Naive thymus-derived CD8-positive, alpha-beta T cell (primary cell): ENCODE measurements at regions not wholly inside any gene's neighbourhood (a gene's known extent, or its start where the extent isn't known, plus 50 kb on each side); places are given as distances from the start of the nearest gene placed in this dataset.

Source experiments
- ATAC-seq, 2 donors: fragments of 150-1000 bp; cut with Tn5 transposase in 1 of 2; sonication (Bioruptor Pico), chemical (Tn5 transposase) in 1 of 2; 1 replicate in 1 of 2; 2 replicates in 1 of 2; pipeline ENCODE4 v1.10.0; 2021; ENCODE audit warnings: mild to moderate bottlenecking in 2 of 2, moderate library complexity in 2 of 2
- POLR2A ChIA-PET: fragments of 350-600 bp; sonication (Branson Sonifier 250); formaldehyde crosslinking; loops from one replicate; lab custom pipeline; 2021; ENCODE audit warnings: antibody characterized with exemption; lab: Charles Lee
- DNase-seq, 10 donors: peaks; one replicate each; pipeline versions ENCODE4 v3.0.0 to v3.0.0-alpha.2; 2020 to 2022
- H3K27ac Mint-ChIP-seq, 10 donors: one replicate each; pipeline ENCODE4 v1.8.0; 2020 to 2022; ENCODE audit warnings: mild to moderate bottlenecking in 10 of 10, mixed read lengths in 10 of 10, moderate library complexity in 4 of 10, inconsistent platforms in 1 of 10
- H3K27me3 Mint-ChIP-seq, 5 donors: one replicate each; pipeline ENCODE4 v1.8.0; 2021 to 2022; ENCODE audit warnings: mixed read lengths in 5 of 5
- H3K36me3 Mint-ChIP-seq, 3 donors: one replicate each; pipeline ENCODE4 v1.8.0; 2020 to 2022; ENCODE audit warnings: mixed read lengths in 3 of 3, mild to moderate bottlenecking in 2 of 3, inconsistent platforms in 1 of 3
- H3K4me1 Mint-ChIP-seq, 4 donors: one replicate each; pipeline ENCODE4 v1.8.0; 2021 to 2022; ENCODE audit warnings: mixed read lengths in 4 of 4
- H3K4me3 Mint-ChIP-seq, 10 donors: one replicate each; pipeline ENCODE4 v1.8.0; 2020 to 2022; ENCODE audit warnings: mild to moderate bottlenecking in 10 of 10, mixed read lengths in 10 of 10, moderate library complexity in 6 of 10, inconsistent platforms in 1 of 10
- H3K9me3 Mint-ChIP-seq, 9 donors: one replicate each; pipeline ENCODE4 v1.8.0; 2020 to 2022; ENCODE audit warnings: mixed read lengths in 9 of 9, mild to moderate bottlenecking in 3 of 9, inconsistent platforms in 1 of 9, moderate library complexity in 1 of 9

DNA sequence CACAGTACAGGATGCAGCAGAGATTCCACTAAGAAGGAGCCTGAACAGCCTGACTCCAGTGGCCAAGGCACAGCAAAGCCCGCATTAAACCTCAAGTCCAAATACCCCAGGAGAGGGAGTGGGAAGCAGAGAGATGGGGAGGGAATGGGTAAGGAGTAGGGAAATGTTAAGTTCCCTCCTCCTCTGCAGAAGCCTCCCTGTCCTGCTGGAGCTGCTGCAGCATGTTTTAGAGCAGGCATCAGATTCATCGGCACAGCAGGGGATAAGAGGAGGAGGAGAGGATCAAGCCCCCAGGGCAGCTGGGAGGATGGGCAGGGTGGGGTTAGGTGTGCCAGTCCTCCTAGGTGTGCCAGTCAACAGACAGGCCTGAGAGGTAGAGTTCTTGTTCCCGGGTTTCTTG is 709.7 kb downstream of the PTPRU start:
- no peaks in the 10 kb centered on the region for H3K4me1 Mint-ChIP-seq
- POLR2A ChIA-PET = no interaction called here
- H3K4me3 Mint-ChIP-seq = no peak overlapping the region
- DNase-seq (no peak), ATAC-seq (no peak)
- no peaks in the 10 kb centered on the region for H3K9me3 Mint-ChIP-seq
- no peak overlapping the region for H3K27ac Mint-ChIP-seq
- H3K27me3 Mint-ChIP-seq = peaks cover 10 to 58% (median 28%) of the 10 kb centered on the region in 5 donors
- no peaks in the 10 kb centered on the region for H3K36me3 Mint-ChIP-seq

GRCh38 chr1:29945426-29945825 is 709.1 kb downstream of the PTPRU start:
- POLR2A ChIA-PET = no interaction called here
- Mint-ChIP-seq H3K27me3 (peaks cover 10 to 57% (median 30%) of the 10 kb centered on the region in 5 donors), H3K4me3 (no peak overlapping the region), H3K4me1 (no peaks in the 10 kb centered on the region), H3K36me3 (no peaks in the 10 kb centered on the region), H3K27ac (no peak overlapping the region), H3K9me3 (no peaks in the 10 kb centered on the region)
- ATAC-seq = no peak
- no peak for DNase-seq

DNA sequence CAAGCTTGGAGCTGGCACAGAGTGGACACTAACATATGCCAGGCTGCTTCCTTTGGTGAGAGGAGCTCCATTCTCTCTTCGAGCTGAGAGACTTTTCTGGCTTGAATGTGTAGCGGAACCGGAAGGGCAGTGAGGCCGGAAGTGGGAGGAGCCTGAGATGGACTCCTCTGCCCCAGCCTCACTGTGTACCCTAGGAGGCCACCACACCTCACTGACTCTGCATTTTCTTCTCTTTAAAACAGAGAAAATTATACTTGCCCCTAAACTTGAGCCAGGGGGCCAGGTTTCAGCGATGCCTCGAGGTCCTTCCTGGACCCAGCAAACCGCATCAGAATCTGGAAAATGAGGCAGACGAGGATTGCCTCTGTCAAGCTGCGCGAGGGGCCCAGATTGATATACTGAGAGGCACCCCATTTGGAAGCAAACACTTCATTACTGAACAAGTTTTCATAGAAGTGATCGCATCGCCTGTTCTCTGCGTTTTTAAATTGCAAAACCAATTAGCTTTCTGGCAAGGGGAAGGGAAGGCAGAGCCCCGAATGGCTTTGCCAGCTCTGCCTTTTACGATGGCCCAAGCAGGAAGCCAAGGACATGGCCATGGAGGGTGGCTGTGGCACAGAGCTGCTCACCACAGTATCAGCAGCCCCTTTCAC is 708.1 kb downstream of the PTPRU start:
- DNase-seq (no peak), ATAC-seq (no peak)
- H3K27ac Mint-ChIP-seq = no peak overlapping the region
- peaks cover 13 to 66% (median 28%) of the 10 kb centered on the region in 5 donors for H3K27me3 Mint-ChIP-seq
- POLR2A ChIA-PET = no interaction called here
- no peak overlapping the region for H3K4me3 Mint-ChIP-seq
- H3K9me3 Mint-ChIP-seq = no peaks in the 10 kb centered on the region
- H3K36me3 Mint-ChIP-seq = no peaks in the 10 kb centered on the region
- H3K4me1 Mint-ChIP-seq = no peaks in the 10 kb centered on the region

GRCh38 chr1:29943034-29943433 is 706.7 kb downstream of the PTPRU start:
- Mint-ChIP-seq H3K27me3 (peaks cover 13 to 55% (median 26%) of the 10 kb centered on the region in 5 donors), H3K4me1 (no peaks in the 10 kb centered on the region), H3K27ac (no peak overlapping the region), H3K4me3 (no peak overlapping the region), H3K9me3 (no peaks in the 10 kb centered on the region), H3K36me3 (no peaks in the 10 kb centered on the region)
- ATAC-seq = no peak
- no peak for DNase-seq
- POLR2A ChIA-PET = no interaction called here

GRCh38 chr1:29939079-29939478 is 702.8 kb downstream of the PTPRU start:
- Mint-ChIP-seq H3K4me3 (no peak overlapping the region), H3K4me1 (no peaks in the 10 kb centered on the region), H3K36me3 (no peaks in the 10 kb centered on the region), H3K27me3 (peaks cover 7 to 24% (median 15%) of the 10 kb centered on the region in 5 donors), H3K27ac (no peak overlapping the region), H3K9me3 (no peaks in the 10 kb centered on the region)
- ATAC-seq = no peak
- POLR2A ChIA-PET = no interaction called here
- no peak for DNase-seq

- ATAC-seq = no peak
- DNase-seq = no peak
- peaks cover 8 to 29% (median 18%) of the 10 kb centered on the region in 5 donors for H3K27me3 Mint-ChIP-seq
- no peak overlapping the region for H3K4me3 Mint-ChIP-seq
- no peaks in the 10 kb centered on the region for H3K36me3 Mint-ChIP-seq
- no peak overlapping the region for H3K27ac Mint-ChIP-seq
- no peaks in the 10 kb centered on the region for H3K9me3 Mint-ChIP-seq
- H3K4me1 Mint-ChIP-seq = no peaks in the 10 kb centered on the region
- POLR2A ChIA-PET = no interaction called here
These were observed 701.0 kb downstream of the PTPRU start for GRCh38 chr1:29937356-29937755.

- DNase-seq (no peak), ATAC-seq (no peak)
- no peaks in the 10 kb centered on the region for H3K36me3 Mint-ChIP-seq
- H3K9me3 Mint-ChIP-seq = no peaks in the 10 kb centered on the region
- no peak overlapping the region for H3K27ac Mint-ChIP-seq
- H3K4me3 Mint-ChIP-seq = no peak overlapping the region
- no peaks in the 10 kb centered on the region for H3K4me1 Mint-ChIP-seq
- POLR2A ChIA-PET = no interaction called here
- peaks cover 13 to 31% (median 22%) of the 10 kb centered on the region in 5 donors for H3K27me3 Mint-ChIP-seq
These were observed 699.8 kb downstream of the PTPRU start for GRCh38 chr1:29936031-29936544.

GRCh38 chr1:29934255-29934772 is 698.0 kb downstream of the PTPRU start:
- POLR2A ChIA-PET = no interaction called here
- no peak overlapping the region for H3K27ac Mint-ChIP-seq
- DNase-seq (no peak), ATAC-seq (no peak)
- no peak overlapping the region for H3K4me3 Mint-ChIP-seq
- H3K4me1 Mint-ChIP-seq = no peaks in the 10 kb centered on the region
- peaks cover 12 to 25% (median 15%) of the 10 kb centered on the region in 5 donors for H3K27me3 Mint-ChIP-seq
- no peaks in the 10 kb centered on the region for H3K9me3 Mint-ChIP-seq
- H3K36me3 Mint-ChIP-seq = no peaks in the 10 kb centered on the region

DNA sequence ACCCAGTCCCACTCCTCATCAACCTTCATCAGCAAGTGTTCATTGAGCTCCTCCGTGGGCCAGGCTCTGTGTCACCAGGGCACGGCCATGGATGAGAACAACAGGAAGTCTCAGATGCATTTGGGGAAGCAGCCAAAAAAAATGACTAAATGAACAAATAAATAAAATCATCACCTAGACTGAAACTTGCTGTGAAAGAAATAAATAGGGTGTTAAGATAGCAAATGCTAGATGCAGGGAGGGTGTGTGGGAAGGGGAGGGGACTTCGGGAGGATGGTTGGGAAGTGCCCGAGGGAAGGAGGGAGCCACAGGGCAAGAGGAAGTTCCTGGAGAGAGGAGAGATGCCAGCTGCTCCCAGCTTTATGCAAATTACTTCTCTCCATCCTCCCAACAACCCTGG is 696.7 kb downstream of the PTPRU start:
- no peak overlapping the region for H3K27ac Mint-ChIP-seq
- DNase-seq = no peak
- no peaks in the 10 kb centered on the region for H3K36me3 Mint-ChIP-seq
- H3K9me3 Mint-ChIP-seq = no peaks in the 10 kb centered on the region
- H3K27me3 Mint-ChIP-seq = peaks cover 11 to 32% (median 14%) of the 10 kb centered on the region in 5 donors
- H3K4me3 Mint-ChIP-seq = no peak overlapping the region
- POLR2A ChIA-PET = no interaction called here
- H3K4me1 Mint-ChIP-seq = no peaks in the 10 kb centered on the region
- no peak for ATAC-seq

- Mint-ChIP-seq H3K36me3 (no peaks in the 10 kb centered on the region), H3K4me3 (no peak overlapping the region), H3K4me1 (no peaks in the 10 kb centered on the region), H3K27ac (no peak overlapping the region), H3K9me3 (no peaks in the 10 kb centered on the region), H3K27me3 (peaks cover 11 to 32% (median 14%) of the 10 kb centered on the region in 5 donors)
- DNase-seq (no peak), ATAC-seq (no peak)
- POLR2A ChIA-PET = no interaction called here
These were observed 696.3 kb downstream of the PTPRU start for GRCh38 chr1:29932626-29933025.

DNA sequence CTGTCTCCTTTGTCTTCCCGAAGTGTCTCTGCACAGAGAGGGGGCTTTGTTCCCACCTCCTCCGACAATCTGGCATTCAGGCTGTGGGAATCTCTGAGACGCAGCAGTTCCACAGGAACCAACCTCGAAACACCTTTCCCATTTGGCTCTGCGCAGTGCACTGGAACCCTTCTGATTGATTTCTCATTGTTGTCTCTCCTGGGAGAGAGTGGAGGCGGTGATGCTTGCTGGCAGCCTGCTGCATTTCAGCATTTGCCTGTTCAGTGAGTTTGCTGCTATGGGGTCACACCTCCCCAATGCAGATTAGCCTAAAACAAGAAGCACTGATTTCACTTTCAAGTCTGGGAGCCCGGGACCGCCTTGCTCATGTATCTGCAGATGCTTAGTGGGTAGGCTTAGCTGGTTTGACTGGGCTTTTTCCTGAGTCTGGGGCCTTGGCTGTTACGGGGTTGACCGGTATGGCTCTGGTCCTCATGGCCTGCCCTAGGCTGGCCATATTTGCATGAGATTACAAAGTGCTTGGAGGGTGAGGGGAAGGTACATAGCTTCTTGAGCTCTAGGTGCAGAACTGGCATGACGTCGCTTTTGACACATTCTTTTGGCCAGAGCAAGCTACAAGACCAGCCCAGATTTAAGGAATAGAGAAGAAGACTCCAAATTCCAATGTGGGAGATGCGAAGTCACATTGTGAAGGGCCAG is 695.3 kb downstream of the PTPRU start:
- H3K4me1 Mint-ChIP-seq = no peaks in the 10 kb centered on the region
- no peak for ATAC-seq
- DNase-seq = no peak
- H3K27me3 Mint-ChIP-seq = peaks cover 11 to 39% (median 16%) of the 10 kb centered on the region in 5 donors
- H3K9me3 Mint-ChIP-seq = no peaks in the 10 kb centered on the region
- H3K36me3 Mint-ChIP-seq = no peaks in the 10 kb centered on the region
- no peak overlapping the region for H3K27ac Mint-ChIP-seq
- POLR2A ChIA-PET = no interaction called here
- no peak overlapping the region for H3K4me3 Mint-ChIP-seq

DNA sequence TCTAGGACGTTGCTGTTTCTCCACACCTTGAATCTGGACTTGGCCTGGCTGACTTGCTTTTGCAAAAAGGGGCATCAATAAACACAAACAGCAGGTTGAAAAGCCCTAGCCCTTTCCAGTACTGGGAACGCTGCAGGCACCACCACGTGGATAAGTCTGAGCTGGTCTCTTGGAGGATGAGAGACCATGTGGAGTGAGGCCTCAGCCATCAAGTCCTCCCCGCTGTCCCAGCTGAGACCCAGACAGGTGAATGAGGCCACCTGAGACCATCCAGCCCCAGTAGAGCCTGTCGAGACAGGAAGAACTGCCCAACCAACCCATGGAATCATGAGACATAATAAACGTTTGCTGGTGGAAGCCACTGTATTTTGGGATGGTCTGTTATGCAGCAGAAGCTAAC is 688.7 kb downstream of the PTPRU start:
- DNase-seq = no peak
- H3K4me3 Mint-ChIP-seq = no peak overlapping the region
- H3K4me1 Mint-ChIP-seq = no peaks in the 10 kb centered on the region
- ATAC-seq = no peak
- no peaks in the 10 kb centered on the region for H3K36me3 Mint-ChIP-seq
- no peak overlapping the region for H3K27ac Mint-ChIP-seq
- H3K9me3 Mint-ChIP-seq = no peaks in the 10 kb centered on the region
- peaks cover 7 to 22% (median 14%) of the 10 kb centered on the region in 5 donors for H3K27me3 Mint-ChIP-seq
- POLR2A ChIA-PET = no interaction called here

GRCh38 chr1:29924017-29924431 is 687.7 kb downstream of the PTPRU start:
- no peaks in the 10 kb centered on the region for H3K4me1 Mint-ChIP-seq
- no peak overlapping the region for H3K27ac Mint-ChIP-seq
- peaks cover 7 to 27% (median 17%) of the 10 kb centered on the region in 5 donors for H3K27me3 Mint-ChIP-seq
- ATAC-seq (no peak), DNase-seq (no peak)
- H3K9me3 Mint-ChIP-seq = no peaks in the 10 kb centered on the region
- H3K4me3 Mint-ChIP-seq = no peak overlapping the region
- H3K36me3 Mint-ChIP-seq = no peaks in the 10 kb centered on the region
- POLR2A ChIA-PET = no interaction called here
